Panc1 (cell line): ENCODE measurements at regions not wholly inside any gene's neighbourhood (a gene's known extent, or its start where the extent isn't known, plus 50 kb on each side); places are given as distances from the start of the nearest gene placed in this dataset.
"Not testable (repeated sequence)": the region's sequence is repeated elsewhere in the genome, so short reads cannot be mapped to it uniquely, and the experiment has no call there.

Experiments used
- ATAC-seq: fragments of 200-7000 bp; cut with Tn5 transposase; 2 replicates; pipeline ENCODE4 v1.9.1; 2020; ENCODE audit warnings: mild to moderate bottlenecking, moderate library complexity
- BruUV-seq: library from RNA; stranded (reverse); fragments of 400-500 nt; replicated peaks from 2 replicates; lab custom pipeline; 2021; lab: Mats Ljungman, UMichigan
- CTCF ChIA-PET: fragments of 300-600 bp; sonication (Branson Sonifier 250); formaldehyde crosslinking; loops from one replicate; lab custom pipeline; 2022; ENCODE audit warnings: antibody characterized with exemption; lab: Charles Lee
- POLR2A ChIA-PET: fragments of 300-600 bp; sonication (Branson Sonifier 250); formaldehyde crosslinking; loops from one replicate; lab custom pipeline; 2022; ENCODE audit warnings: antibody characterized with exemption; lab: Charles Lee
- DNase-seq: peaks from one replicate; pipeline ENCODE4 v3.0.0-alpha.2; 2010; ENCODE audit warnings: low read depth, low spot score
- H3K27ac ChIP-seq: 2 replicates; pipeline ENCODE4 v1.5.1; 2011; ENCODE audit warnings: mild to moderate bottlenecking, low read length, inconsistent platforms
- H3K27me3 ChIP-seq: fragments of 200-500 bp; sonication (Bioruptor generic); 2 replicates; pipeline ENCODE4 v1.6.0; 2014; ENCODE audit warnings: low read length, inconsistent platforms; ENCODE audit not compliant: control insufficient read depth, insufficient read depth
- H3K36me3 ChIP-seq: fragments of 200-500 bp; sonication (Bioruptor generic); 2 replicates; pipeline ENCODE4 v1.5.1; 2014; ENCODE audit warnings: inconsistent platforms, mild to moderate bottlenecking, low read length, moderate library complexity; ENCODE audit not compliant: control insufficient read depth, insufficient read depth
- H3K4me1 ChIP-seq: 2 replicates; pipeline ENCODE4 v1.5.1; 2011; ENCODE audit warnings: inconsistent platforms, mild to moderate bottlenecking, low read length, moderate library complexity; ENCODE audit not compliant: control insufficient read depth, insufficient read depth
- H3K4me3 ChIP-seq, 2 experiments: 2 replicates each; pipeline ENCODE4 v1.5.1; 2011 to 2012; ENCODE audit warnings: low read depth in 2 of 2, low read length in 2 of 2, mild to moderate bottlenecking in 2 of 2, inconsistent platforms in 1 of 2, moderate library complexity in 1 of 2
- H3K9me3 ChIP-seq: fragments of 200-500 bp; sonication (Bioruptor generic); 2 replicates; pipeline ENCODE4 v1.5.1; 2014; ENCODE audit warnings: low read depth, mild to moderate bottlenecking, inconsistent platforms, low read length, moderate library complexity; ENCODE audit not compliant: control insufficient read depth, insufficient read depth
- POLR2AphosphoS5 ChIP-seq: IDR thresholded peaks from 2 replicates; pipeline ENCODE4 v1.6.1; 2012; ENCODE audit warnings: mild to moderate bottlenecking, low read depth, low read length, moderate library complexity
- SIN3A ChIP-seq: IDR thresholded peaks from 2 replicates; pipeline ENCODE4 v1.6.1; 2012; ENCODE audit warnings: low read depth, mild to moderate bottlenecking, low read length, moderate library complexity, borderline replicate concordance; ENCODE audit not compliant: insufficient read depth
- TCF7L2 ChIP-seq: IDR thresholded peaks from 2 replicates; pipeline ENCODE4 v1.6.1; 2011; ENCODE audit warnings: mild to moderate bottlenecking, low read depth, low read length, inconsistent platforms
- in situ Hi-C: cut with HindIII; loops from 2 replicates; pipeline ENCODE4 v1.10.0; 2016; ENCODE audit warnings: low sequenced_read_pairs, low pct_unique_long_range_greater_than_20kb
- intact Hi-C: fragments of 100-400 bp; cut with micrococcal nuclease; formaldehyde crosslinking; loops from one replicate; pipeline ENCODE4 v1.10.0; 2022; ENCODE audit not compliant: unreplicated experiment
- TF ChIP-seq, protein P1 (sequence below), 2 experiments: IDR thresholded peaks; 2 replicates each; pipeline ENCODE4 v1.6.1; 2011 to 2012; ENCODE audit warnings: low read depth in 2 of 2, control low read depth in 1 of 2, low read length in 1 of 2, mild to moderate bottlenecking in 1 of 2, moderate library complexity in 1 of 2; ENCODE audit not compliant: insufficient read depth in 1 of 2
- TF ChIP-seq, protein P2 (sequence below): fragments of 450-650 bp; IDR thresholded peaks from 2 replicates; pipeline ENCODE4 v1.5.1; 2017; ENCODE audit warnings: mild to moderate bottlenecking

GRCh38 chr12:33093534-33093933 is 197.0 kb upstream of the PKP2 start:
- BruUV-seq = no TSS peak
- POLR2A ChIA-PET = no interaction called here
- CTCF ChIA-PET = no interaction called here
- TF ChIP-seq, protein P1, sequence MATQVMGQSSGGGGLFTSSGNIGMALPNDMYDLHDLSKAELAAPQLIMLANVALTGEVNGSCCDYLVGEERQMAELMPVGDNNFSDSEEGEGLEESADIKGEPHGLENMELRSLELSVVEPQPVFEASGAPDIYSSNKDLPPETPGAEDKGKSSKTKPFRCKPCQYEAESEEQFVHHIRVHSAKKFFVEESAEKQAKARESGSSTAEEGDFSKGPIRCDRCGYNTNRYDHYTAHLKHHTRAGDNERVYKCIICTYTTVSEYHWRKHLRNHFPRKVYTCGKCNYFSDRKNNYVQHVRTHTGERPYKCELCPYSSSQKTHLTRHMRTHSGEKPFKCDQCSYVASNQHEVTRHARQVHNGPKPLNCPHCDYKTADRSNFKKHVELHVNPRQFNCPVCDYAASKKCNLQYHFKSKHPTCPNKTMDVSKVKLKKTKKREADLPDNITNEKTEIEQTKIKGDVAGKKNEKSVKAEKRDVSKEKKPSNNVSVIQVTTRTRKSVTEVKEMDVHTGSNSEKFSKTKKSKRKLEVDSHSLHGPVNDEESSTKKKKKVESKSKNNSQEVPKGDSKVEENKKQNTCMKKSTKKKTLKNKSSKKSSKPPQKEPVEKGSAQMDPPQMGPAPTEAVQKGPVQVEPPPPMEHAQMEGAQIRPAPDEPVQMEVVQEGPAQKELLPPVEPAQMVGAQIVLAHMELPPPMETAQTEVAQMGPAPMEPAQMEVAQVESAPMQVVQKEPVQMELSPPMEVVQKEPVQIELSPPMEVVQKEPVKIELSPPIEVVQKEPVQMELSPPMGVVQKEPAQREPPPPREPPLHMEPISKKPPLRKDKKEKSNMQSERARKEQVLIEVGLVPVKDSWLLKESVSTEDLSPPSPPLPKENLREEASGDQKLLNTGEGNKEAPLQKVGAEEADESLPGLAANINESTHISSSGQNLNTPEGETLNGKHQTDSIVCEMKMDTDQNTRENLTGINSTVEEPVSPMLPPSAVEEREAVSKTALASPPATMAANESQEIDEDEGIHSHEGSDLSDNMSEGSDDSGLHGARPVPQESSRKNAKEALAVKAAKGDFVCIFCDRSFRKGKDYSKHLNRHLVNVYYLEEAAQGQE (IDR thresholded peaks at IDR 0.05; ENCODE audit: insufficient read depth in 1 of 2, low read depth in 2 of 2, low read length in 1 of 2) = no peak
- TF ChIP-seq TCF7L2 (no peak), SIN3A (no peak), POLR2AphosphoS5 (no peak)
- TF ChIP-seq, protein P2, sequence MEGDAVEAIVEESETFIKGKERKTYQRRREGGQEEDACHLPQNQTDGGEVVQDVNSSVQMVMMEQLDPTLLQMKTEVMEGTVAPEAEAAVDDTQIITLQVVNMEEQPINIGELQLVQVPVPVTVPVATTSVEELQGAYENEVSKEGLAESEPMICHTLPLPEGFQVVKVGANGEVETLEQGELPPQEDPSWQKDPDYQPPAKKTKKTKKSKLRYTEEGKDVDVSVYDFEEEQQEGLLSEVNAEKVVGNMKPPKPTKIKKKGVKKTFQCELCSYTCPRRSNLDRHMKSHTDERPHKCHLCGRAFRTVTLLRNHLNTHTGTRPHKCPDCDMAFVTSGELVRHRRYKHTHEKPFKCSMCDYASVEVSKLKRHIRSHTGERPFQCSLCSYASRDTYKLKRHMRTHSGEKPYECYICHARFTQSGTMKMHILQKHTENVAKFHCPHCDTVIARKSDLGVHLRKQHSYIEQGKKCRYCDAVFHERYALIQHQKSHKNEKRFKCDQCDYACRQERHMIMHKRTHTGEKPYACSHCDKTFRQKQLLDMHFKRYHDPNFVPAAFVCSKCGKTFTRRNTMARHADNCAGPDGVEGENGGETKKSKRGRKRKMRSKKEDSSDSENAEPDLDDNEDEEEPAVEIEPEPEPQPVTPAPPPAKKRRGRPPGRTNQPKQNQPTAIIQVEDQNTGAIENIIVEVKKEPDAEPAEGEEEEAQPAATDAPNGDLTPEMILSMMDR = no peak
- no peak for ATAC-seq
- Histone ChIP-seq H3K27me3 (no peaks in the 10 kb centered on the region), H3K4me3 (no peak overlapping the region), H3K36me3 (no peaks in the 10 kb centered on the region), H3K27ac (no peak overlapping the region), H3K4me1 (no peaks in the 10 kb centered on the region), H3K9me3 (no peaks in the 10 kb centered on the region)
- in situ Hi-C loops (no loop called here), intact Hi-C loops (no loop called here)
- DNase-seq = no peak

- POLR2A ChIA-PET, H3K27ac ChIP-seq, DNase-seq, H3K9me3 ChIP-seq, H3K36me3 ChIP-seq, H3K4me3 ChIP-seq, intact Hi-C loops, ATAC-seq, CTCF ChIA-PET, H3K27me3 ChIP-seq, in situ Hi-C loops, BruUV-seq, H3K4me1 ChIP-seq: not testable (repeated sequence)
Observed at GRCh38 chr12:33087876-33088275, 191.3 kb upstream of the PKP2 start.

DNA sequence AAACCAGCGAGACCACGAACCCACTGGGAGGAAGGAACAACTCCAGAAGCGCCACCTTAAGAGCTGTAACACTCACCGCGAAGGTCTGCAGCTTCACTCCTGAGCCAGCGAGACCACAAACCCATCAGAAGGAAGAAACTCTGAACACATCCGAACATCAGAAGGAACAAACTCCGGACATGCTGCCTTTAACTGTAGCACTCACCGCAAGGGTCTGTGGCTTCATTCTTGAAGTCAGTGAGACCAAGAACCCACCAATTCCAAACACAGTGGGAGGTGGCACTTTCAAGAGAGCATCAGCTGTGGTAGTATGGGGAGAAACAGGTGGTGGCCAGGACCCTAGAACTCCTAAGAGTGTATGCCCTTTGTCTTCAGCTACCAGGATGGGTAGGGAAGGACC is 179.8 kb upstream of the PKP2 start:
- in situ Hi-C loops, H3K4me1 ChIP-seq, CTCF ChIA-PET, intact Hi-C loops, H3K4me3 ChIP-seq, H3K27me3 ChIP-seq, POLR2A ChIA-PET, BruUV-seq, ATAC-seq, H3K36me3 ChIP-seq, H3K27ac ChIP-seq, H3K9me3 ChIP-seq, DNase-seq: not testable (repeated sequence)

DNA sequence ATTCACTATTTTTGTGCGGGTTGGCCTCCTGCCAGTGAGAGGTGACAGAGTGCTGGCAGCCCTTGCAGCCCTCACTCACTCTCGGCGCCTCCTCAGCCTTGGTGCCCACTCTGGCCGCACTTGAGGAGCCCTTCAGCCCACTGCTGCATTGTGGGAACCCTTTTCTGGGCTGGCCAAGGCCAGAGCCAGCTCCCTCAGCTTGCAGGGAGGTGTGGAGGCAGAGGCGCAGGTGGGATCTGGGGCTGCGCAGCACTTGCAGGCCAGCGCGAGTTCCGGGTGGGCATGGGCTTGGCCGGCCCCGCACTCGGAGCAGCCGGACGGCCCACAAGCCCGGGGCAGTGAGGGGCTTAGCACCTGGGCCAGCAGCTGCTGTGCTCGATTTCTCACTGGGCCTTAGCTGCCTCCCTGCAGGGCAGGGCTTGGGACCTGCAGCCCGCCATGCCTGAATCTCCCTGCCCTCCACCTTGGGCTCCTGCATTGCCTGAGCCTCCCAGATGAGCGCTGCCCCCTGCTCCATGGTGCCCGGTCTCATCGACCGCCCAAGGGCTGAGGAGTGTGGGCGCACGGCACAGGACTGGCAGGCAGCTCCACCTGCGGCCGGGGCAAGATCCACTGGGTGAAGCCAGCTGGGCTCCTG is 178.7 kb upstream of the PKP2 start:
- H3K27ac ChIP-seq, ATAC-seq, H3K9me3 ChIP-seq, POLR2A ChIA-PET, intact Hi-C loops, DNase-seq, H3K4me1 ChIP-seq, H3K4me3 ChIP-seq, H3K27me3 ChIP-seq, BruUV-seq, CTCF ChIA-PET, H3K36me3 ChIP-seq, in situ Hi-C loops: not testable (repeated sequence)
